22Rv1 (cell line): ENCODE measurements at regions not wholly inside any gene's neighbourhood (a gene's known extent, or its start where the extent isn't known, plus 50 kb on each side); places are given as distances from the start of the nearest gene placed in this dataset.

ENCODE experiments used
- CTCF ChIP-seq: fragments of 450-650 bp; IDR thresholded peaks from 2 replicates; pipeline ENCODE4 v1.5.1; 2017; ENCODE audit warnings: mild to moderate bottlenecking
- ZFX ChIP-seq: fragments of 450-650 bp; IDR thresholded peaks from 2 replicates; pipeline ENCODE4 v1.6.1; 2017; ENCODE audit warnings: antibody characterized with exemption, borderline replicate concordance

DNA sequence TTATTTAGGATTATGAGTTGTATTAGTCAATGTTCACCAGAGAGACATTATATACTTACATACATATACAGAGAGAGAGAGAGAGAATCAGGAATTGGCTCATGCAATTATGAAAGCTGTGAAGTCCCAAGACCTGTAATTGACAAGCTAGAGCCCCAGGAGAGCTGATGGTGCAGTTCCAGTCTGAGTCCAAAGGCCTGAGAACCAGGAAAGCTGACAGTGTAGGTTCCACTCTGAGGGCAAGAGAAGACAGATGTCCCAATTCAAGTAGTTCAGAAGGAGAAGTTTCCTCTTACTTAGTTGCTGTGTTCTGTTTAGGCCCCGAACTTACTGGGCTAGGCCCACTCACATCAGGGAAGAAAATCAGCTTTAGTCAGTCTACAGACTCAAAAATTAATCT, 76.4 kb upstream of the FICD start:
- TF ChIP-seq CTCF (no peak), ZFX (no peak)
